ENCODE measurements at regions not wholly inside any gene's neighbourhood (a gene's known extent, or its start where the extent isn't known, plus 50 kb on each side); places are given as distances from the start of the nearest gene placed in this dataset.
A peak's percentile ranks its signal among the peaks of the same experiment; 100 is the strongest.

GRCh38 chr13:99656092-99656745 lies 154.9 kb downstream of the TM9SF2 start:
- Mint-ChIP-seq H3K9me3 (no peaks in the 10 kb centered on the region), H3K4me3 (peak overlapping the region in 3 of 4 donors; percentile 5 to 55 (median 28)), H3K27ac (peak overlapping the region in 1 of 3 donors; percentile 51), H3K27me3 (peaks cover 7% of the 10 kb centered on the region), H3K36me3 (no peaks in the 10 kb centered on the region), H3K4me1 (peaks cover 5 to 23% (median 19%) of the 10 kb centered on the region in 3 donors)

- H3K9me3 Mint-ChIP-seq: no peaks in the 10 kb centered on the region
- H3K27me3 Mint-ChIP-seq: peaks cover 7% of the 10 kb centered on the region
- H3K4me3 Mint-ChIP-seq: no peak overlapping the region
- peaks cover 1% of the 10 kb centered on the region for H3K36me3 Mint-ChIP-seq
- H3K27ac Mint-ChIP-seq: no peak overlapping the region
- peaks cover 5 to 23% (median 19%) of the 10 kb centered on the region in 3 donors for H3K4me1 Mint-ChIP-seq
Observed at GRCh38 chr13:99655351-99656091, 154.2 kb downstream of the TM9SF2 start.

GRCh38 chr13:99654076-99654475 lies 152.8 kb downstream of the TM9SF2 start:
- H3K36me3 Mint-ChIP-seq: peaks cover 1% of the 10 kb centered on the region
- no peak overlapping the region for H3K27ac Mint-ChIP-seq
- no peak overlapping the region for H3K4me3 Mint-ChIP-seq
- H3K9me3 Mint-ChIP-seq: no peaks in the 10 kb centered on the region
- peaks cover 7% of the 10 kb centered on the region for H3K27me3 Mint-ChIP-seq
- peaks cover 5 to 22% (median 19%) of the 10 kb centered on the region in 3 donors for H3K4me1 Mint-ChIP-seq

DNA sequence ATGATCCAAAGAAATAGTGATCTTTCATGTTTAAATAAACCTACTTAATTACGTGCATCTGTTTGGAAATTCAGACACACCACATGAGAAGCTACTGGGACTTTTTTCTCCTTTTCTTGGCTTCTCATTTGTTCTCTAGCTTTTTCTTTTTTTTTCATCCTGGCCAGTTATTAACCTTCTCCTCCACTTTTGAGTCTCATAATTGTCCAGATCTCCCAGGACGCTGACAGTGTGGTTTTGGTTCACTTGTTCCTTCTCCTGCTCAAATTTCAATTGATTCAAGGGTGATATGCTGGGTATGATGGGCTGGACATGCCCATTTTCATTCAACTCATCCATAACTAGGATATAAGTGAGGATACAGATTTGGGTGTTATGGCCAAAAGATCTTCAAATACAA lies 152.3 kb downstream of the TM9SF2 start:
- Mint-ChIP-seq H3K36me3 (peaks cover 1% of the 10 kb centered on the region), H3K4me1 (peaks cover under 1 to 18% (median 15%) of the 10 kb centered on the region in 3 donors), H3K9me3 (no peaks in the 10 kb centered on the region), H3K27ac (no peak overlapping the region), H3K27me3 (peaks cover 7% of the 10 kb centered on the region), H3K4me3 (no peak overlapping the region)

- Mint-ChIP-seq H3K36me3 (peaks cover 3% of the 10 kb centered on the region), H3K27ac (no peak overlapping the region), H3K9me3 (no peaks in the 10 kb centered on the region), H3K27me3 (peaks cover 6% of the 10 kb centered on the region), H3K4me1 (peaks cover 0 to 18% (median 14%) of the 10 kb centered on the region in 3 donors), H3K4me3 (no peak overlapping the region)
Observed at GRCh38 chr13:99652901-99653300, 151.6 kb downstream of the TM9SF2 start.

- H3K9me3 Mint-ChIP-seq: no peaks in the 10 kb centered on the region
- H3K27me3 Mint-ChIP-seq: peaks cover 4% of the 10 kb centered on the region
- peaks cover 3% of the 10 kb centered on the region for H3K36me3 Mint-ChIP-seq
- no peak overlapping the region for H3K4me3 Mint-ChIP-seq
- no peak overlapping the region for H3K27ac Mint-ChIP-seq
- peaks cover 0 to 11% (median 11%) of the 10 kb centered on the region in 3 donors for H3K4me1 Mint-ChIP-seq
Observed at GRCh38 chr13:99652141-99652540, 150.9 kb downstream of the TM9SF2 start.

GRCh38 chr13:99651016-99651415 lies 149.7 kb downstream of the TM9SF2 start:
- Mint-ChIP-seq H3K27me3 (no peaks in the 10 kb centered on the region), H3K36me3 (peaks cover 3% of the 10 kb centered on the region), H3K4me3 (no peak overlapping the region), H3K4me1 (peaks cover 0 to 2% (median under 1%) of the 10 kb centered on the region in 3 donors), H3K9me3 (no peaks in the 10 kb centered on the region), H3K27ac (no peak overlapping the region)

DNA sequence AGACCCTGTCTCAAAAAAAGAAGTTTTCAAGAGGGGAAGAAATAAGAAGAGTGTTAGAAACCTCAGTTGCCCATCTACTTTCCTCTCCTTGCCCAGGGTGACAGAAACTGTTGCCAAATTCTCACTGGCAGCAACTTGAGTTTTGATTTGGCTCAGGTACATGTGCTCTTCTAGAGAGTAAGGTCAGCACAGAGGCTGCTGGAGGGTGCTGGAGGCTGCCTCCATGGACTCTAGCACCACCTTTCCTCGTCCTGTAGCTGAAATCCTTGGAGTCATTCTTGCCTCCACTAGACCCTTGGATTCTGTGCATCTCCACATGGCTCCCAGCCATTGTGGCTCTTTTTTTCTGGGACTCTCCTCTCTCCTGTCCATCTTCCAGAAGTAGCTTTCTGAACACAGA lies 149.1 kb downstream of the TM9SF2 start:
- Mint-ChIP-seq H3K36me3 (peaks cover 3% of the 10 kb centered on the region), H3K4me3 (no peak overlapping the region), H3K4me1 (peaks cover 0 to 2% (median 0%) of the 10 kb centered on the region in 3 donors), H3K27me3 (no peaks in the 10 kb centered on the region), H3K27ac (no peak overlapping the region), H3K9me3 (no peaks in the 10 kb centered on the region)

DNA sequence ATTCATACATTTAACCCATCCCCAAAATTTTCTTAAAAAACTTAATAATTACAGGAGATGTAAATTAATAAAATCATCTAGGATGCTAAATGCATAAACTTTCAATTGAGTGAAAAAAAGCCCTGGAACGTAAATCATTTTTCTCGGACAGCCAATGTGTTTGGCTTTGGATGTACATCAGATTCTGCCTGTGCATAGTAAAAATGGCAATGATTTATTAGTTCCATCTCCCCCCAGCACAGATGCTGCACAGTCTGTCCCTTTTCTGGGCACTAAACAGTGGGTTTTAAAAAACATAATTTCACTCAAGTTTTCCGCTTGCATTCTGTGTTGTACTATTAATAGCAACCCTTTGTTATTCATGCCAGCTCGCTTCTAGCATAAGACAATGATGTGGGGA lies 147.7 kb downstream of the TM9SF2 start:
- Mint-ChIP-seq H3K4me1 (peaks cover 0 to 6% (median 3%) of the 10 kb centered on the region in 3 donors), H3K4me3 (no peak overlapping the region), H3K27ac (no peak overlapping the region), H3K36me3 (peaks cover 3% of the 10 kb centered on the region), H3K9me3 (no peaks in the 10 kb centered on the region), H3K27me3 (no peaks in the 10 kb centered on the region)

GRCh38 chr13:99648066-99648665 lies 146.9 kb downstream of the TM9SF2 start:
- peak overlapping the region in 2 of 3 donors; percentile 33 to 71 for H3K27ac Mint-ChIP-seq
- H3K27me3 Mint-ChIP-seq: no peaks in the 10 kb centered on the region
- peaks cover 3% of the 10 kb centered on the region for H3K36me3 Mint-ChIP-seq
- peaks cover 0 to 6% (median 4%) of the 10 kb centered on the region in 3 donors for H3K4me1 Mint-ChIP-seq
- no peaks in the 10 kb centered on the region for H3K9me3 Mint-ChIP-seq
- no peak overlapping the region for H3K4me3 Mint-ChIP-seq

GRCh38 chr13:99647596-99647985 lies 146.3 kb downstream of the TM9SF2 start:
- H3K36me3 Mint-ChIP-seq: peaks cover 3% of the 10 kb centered on the region
- no peaks in the 10 kb centered on the region for H3K27me3 Mint-ChIP-seq
- no peaks in the 10 kb centered on the region for H3K9me3 Mint-ChIP-seq
- H3K27ac Mint-ChIP-seq: peak overlapping the region in 1 of 3 donors; percentile 71
- no peak overlapping the region for H3K4me3 Mint-ChIP-seq
- peaks cover 0 to 6% (median 5%) of the 10 kb centered on the region in 3 donors for H3K4me1 Mint-ChIP-seq

DNA sequence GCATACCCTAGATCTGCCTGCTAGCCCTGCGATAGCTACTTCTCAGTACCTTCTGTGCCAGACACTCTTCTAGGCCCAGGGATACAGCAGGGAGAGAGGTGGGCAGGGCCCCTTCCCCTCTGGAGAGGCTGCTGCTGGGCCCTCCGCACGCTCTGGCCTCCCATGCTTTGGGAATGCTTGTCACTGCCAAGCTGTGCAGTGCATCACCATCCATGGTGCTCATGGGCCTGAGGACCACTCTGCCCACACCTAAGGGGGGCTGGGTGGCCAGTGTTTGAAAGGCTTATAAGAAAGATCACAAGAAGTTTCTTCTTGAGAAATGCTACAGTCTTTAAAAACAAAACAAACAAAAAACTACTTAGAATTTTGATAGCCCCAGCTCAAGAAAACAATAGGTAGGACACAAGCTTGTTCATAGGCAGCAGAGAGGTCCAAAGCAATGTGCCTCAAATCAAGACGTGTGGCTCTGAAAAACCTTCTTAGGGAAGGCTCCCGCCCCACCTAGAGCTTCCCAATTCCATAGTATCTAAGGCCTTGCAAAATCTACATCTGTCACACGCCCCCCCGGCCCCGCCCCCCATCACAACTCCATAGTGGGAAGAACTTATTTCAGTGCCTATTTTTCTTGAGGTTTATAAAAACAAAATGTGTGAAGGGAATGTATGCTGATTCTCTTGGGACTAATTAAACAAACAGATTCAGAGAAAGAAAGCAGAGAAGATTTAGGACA lies 145.8 kb downstream of the TM9SF2 start:
- Mint-ChIP-seq H3K9me3 (no peaks in the 10 kb centered on the region), H3K36me3 (peaks cover 3% of the 10 kb centered on the region), H3K27me3 (no peaks in the 10 kb centered on the region), H3K4me3 (no peak overlapping the region), H3K4me1 (peaks cover 0 to 6% (median 6%) of the 10 kb centered on the region in 3 donors), H3K27ac (peak overlapping the region in 1 of 3 donors; percentile 71)

DNA sequence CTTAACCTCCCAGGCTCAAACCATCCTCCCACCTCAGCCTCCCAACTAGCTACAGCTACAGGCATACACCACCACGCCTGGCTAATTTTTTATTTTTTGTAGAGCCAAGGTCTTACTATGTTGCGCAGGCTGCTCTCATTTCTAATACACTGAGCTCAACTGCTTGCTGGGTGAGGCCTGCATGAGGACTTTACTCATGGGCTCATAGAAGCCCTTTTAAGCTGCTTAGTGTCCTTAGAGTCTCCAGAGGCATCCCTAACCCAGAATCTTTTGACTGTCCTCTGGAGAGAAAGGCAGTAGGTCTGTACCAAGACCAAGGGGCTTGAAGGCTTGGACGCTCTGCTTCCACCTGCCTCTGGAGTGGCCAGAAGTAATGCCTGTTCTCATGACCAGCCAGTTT lies 141.6 kb downstream of the TM9SF2 start:
- peaks cover 1 to 13% (median 6%) of the 10 kb centered on the region in 3 donors for H3K4me1 Mint-ChIP-seq
- H3K27ac Mint-ChIP-seq: peak overlapping the region in 1 of 3 donors; percentile 71
- no peaks in the 10 kb centered on the region for H3K36me3 Mint-ChIP-seq
- H3K27me3 Mint-ChIP-seq: no peaks in the 10 kb centered on the region
- no peak overlapping the region for H3K4me3 Mint-ChIP-seq
- H3K9me3 Mint-ChIP-seq: no peaks in the 10 kb centered on the region

DNA sequence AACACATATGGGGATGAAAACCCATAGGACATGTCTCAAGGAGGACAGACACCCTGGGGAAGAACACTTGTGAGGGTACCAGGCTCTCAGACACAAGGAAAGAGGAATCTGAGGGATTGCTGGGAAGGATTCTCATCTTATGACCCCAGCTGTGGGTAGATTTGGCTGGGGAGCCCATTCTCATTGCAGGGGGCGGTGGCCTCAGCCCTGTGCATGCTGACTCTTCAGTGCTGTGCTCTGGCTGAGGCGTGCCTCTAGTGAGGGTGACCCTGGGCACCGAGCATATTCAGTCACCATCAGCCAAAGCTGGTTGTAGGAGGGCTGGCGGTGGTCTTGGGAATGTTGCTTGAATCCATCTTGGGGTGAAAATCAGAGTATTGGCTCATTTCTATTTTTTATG lies 140.7 kb downstream of the TM9SF2 start:
- peaks cover 1 to 17% (median 8%) of the 10 kb centered on the region in 3 donors for H3K4me1 Mint-ChIP-seq
- no peaks in the 10 kb centered on the region for H3K27me3 Mint-ChIP-seq
- H3K27ac Mint-ChIP-seq: peak overlapping the region in 1 of 3 donors; percentile 71
- no peaks in the 10 kb centered on the region for H3K9me3 Mint-ChIP-seq
- H3K4me3 Mint-ChIP-seq: no peak overlapping the region
- no peaks in the 10 kb centered on the region for H3K36me3 Mint-ChIP-seq

GRCh38 chr13:99640260-99640659 lies 139.0 kb downstream of the TM9SF2 start:
- Mint-ChIP-seq H3K36me3 (no peaks in the 10 kb centered on the region), H3K4me1 (peaks cover 12 to 32% (median 12%) of the 10 kb centered on the region in 3 donors), H3K9me3 (no peaks in the 10 kb centered on the region), H3K4me3 (no peak overlapping the region), H3K27me3 (no peaks in the 10 kb centered on the region), H3K27ac (no peak overlapping the region)

Data from IgD-negative memory B cell (primary cell).